GM21423 (cell line): ENCODE measurements at regions not wholly inside any gene's neighbourhood (a gene's known extent, or its start where the extent isn't known, plus 50 kb on each side); places are given as distances from the start of the nearest gene placed in this dataset.

Experiments used
- ATAC-seq: cut with Tn5 transposase; IDR thresholded peaks from one replicate; pipeline ENCODE4 v1.9.1; 2021; ENCODE audit warnings: mild to moderate bottlenecking, moderate library complexity; ENCODE audit not compliant: unreplicated experiment

DNA sequence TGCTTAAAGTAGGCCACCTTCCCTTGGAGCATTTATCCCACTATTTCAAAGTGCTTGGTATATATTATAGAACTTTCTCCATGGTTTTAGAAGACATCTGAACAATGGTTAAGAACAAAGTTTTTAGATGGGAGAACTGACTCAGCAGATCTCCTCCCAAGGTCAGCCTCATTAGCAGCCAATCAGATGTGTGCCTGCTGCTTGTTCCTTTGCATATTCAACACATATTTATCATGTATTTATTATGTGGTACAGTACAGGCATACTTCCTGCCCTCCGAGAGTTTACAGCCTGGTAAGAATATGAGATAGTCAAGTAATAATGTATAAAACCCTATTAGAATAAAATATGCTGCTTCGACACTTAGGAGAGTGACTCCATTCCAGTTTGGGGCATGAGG, 120.1 kb upstream of the NRP1 start:
- ATAC-seq, result no peak

DNA sequence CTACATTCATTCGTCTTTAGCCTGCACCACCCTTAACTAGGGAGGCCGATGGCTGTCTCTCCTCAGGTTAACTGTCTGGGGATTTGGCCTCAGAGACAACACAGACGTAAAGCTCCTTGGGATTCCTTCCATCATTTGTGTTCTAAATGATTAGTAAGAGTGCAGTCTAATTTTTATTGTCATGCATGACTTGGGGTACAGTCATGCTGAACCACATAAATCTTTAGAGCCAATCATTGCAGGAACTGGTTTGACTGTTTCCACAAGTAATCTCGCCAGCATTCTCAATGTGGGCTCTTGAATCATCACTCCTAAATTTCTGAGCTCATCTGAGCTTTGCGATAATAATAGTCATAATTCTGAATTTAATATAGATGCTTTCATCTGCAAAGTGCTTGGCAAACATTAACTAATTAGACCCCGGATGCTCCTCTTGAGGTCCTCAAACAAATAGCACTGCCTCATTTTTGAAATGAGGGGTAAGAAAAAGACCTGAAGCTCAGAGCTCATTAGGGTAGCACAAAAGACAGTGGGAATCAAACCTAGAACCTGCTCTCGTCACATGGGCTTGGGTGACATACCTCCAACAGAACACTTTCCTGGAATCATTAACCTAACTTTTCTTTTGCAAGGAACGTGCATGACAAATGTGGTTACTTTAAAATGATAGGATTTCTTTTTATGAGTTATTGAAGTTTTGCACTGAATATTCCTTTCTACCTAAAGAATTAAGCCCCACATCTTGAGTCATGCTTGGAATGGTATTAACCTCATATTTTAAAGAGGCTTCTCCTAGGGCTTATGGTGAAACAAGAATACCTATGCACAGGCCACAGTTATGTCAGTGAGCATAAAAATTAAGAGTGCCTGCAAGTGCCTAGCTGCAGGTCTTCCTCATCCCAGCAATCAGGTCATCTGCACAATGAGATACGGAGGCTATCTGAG, 118.9 kb upstream of the NRP1 start:
- no peak for ATAC-seq

DNA sequence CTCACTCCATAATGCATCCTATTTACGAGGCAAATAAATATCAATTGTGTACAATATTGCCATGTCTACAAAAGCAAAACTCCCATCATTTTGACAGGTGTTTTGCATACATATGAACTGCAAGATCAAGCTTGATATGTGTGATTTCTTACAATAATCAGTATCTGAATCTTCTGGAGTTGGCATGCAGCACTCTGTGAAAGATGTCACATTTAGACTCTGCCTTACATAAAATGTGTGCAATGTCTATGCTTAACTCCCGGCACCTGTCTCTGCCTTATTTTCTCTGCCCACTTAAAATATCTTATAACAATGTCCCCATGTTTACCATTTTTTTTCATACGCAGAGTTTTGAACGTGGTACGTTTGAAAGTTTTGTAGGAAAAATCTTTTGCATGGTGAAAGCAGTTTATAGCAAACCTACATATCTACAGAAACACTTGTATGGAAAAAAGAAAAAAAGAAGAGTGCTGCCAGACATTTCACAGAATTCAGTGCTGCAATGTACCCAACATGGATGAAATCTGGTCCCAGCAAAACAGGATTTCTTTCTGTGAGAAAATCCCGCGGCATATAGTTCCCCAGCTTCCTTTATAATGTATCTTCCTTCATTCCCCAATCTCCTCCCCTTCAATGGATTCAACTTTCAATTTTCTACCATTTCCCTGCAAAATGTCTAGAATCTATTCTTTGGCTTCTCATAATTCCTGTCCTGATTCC, 114.1 kb upstream of the NRP1 start:
- ATAC-seq, result no peak

DNA sequence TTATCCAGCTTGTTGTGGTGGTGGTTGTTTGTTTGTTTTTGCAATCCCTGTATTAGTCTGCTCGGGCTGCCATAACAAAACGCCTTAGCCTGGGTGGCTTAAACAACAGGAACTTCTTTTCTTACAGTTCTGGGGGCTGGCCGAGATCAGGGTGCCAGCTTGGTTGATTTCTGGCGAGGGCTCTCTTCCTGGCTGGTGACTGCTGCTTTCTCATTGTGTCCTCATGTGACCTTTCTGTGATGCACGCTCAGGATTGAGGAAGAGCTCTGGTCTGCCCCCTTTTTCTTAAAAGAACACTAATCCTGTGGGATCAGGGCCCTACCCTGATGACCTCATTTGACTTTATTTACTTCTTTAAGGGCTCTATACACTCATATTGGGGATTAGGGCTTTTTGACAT, 107.1 kb upstream of the NRP1 start:
- ATAC-seq, result no peak

DNA sequence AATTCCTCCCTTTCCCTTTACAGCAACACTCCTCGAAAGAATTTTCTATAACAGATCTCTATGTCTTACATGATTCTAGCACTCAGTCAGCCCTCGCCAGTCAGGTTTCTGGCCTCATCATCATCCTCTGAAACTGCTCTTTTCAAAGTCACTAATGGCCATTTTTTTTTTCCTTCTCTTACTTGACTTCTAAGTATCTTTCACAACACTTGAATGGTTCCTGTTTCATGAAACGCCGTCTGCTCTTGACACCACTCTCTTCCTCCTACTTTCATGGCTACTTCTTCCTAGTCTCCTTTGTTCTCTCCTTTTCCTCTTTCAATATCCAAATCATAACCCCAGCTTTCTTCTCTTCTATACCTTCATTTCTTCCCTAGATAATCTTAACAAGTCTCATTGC, 100.5 kb upstream of the NRP1 start:
- no peak for ATAC-seq

GRCh38 chr10:33428682-33429081, 94.2 kb upstream of the NRP1 start:
- no peak for ATAC-seq

DNA sequence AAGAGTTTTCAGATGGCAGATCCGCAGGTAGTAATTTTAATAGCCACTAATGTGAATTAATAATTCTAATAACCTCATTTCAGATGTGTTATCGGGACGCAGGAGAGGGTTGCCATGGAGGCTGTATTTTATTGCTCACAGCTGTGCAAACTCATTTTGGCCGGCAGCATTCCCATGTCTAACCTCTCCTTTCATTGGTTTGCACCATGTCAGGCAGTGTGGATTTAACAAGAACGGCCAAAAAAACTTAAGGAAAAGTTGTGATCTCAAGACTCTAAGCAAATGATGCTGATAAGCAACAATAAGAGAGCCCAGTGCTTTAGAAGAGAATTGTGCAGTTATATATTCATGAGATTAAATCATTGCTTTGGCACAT, 88.7 kb upstream of the NRP1 start:
- ATAC-seq, result no peak

- no peak for ATAC-seq
Observed at GRCh38 chr10:33422471-33423153, 88.1 kb upstream of the NRP1 start.

DNA sequence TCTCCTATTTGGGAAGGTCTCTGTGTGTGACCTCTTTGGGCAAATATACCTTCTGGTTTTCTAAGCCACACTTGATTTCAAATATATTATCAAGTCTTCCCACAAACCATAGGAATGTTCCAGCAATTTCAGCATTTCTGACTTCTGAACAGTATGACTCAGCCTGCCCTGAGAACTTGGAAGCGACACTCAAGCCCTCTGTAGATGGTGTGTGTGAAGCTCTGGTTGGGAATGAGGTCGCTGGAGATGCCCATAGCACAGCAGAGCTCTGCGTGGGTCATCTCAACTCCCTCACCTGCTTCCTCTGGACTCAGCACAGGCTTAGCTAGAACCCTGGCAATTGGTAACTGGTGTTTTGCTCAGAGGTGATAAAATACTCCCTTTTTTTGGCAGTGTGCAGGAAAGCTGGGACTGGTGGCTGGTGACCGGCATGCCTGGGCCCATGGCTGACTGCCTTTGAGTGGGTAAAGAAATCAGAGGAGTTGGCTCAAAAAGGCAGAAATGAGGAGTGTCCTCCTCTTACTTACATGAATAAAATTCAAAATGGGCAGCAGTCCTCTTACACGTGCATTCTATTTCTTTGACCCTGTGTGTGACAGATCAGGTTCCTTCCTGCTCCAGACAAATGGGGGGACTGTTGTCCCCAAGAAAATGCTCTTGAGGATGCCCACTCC, 87.5 kb upstream of the NRP1 start:
- no peak for ATAC-seq

GRCh38 chr10:33419311-33419710, 84.8 kb upstream of the NRP1 start:
- no peak for ATAC-seq

DNA sequence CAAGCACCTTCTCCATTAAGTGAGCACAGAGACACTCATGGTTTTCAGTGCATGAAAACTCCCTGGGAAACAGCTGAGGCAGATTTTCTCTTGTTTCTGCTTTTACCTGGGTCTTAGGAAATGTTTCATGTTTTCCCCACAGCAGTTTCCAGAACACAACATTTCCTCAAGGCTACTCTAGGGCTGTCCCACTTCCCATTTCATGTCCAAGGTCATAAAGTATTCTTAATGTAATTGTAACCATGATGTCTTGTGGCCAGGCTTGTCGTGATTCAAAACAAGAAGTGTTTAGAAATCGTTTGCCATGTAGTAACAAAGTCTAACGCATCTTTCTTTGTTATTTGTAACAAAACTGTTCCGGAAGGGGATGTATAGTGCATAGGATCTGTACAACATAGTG, 83.8 kb upstream of the NRP1 start:
- ATAC-seq, result no peak

- ATAC-seq, result no peak
Observed at GRCh38 chr10:33416691-33417090, 82.2 kb upstream of the NRP1 start.

GRCh38 chr10:33416209-33416608, 81.7 kb upstream of the NRP1 start:
- no peak for ATAC-seq

DNA sequence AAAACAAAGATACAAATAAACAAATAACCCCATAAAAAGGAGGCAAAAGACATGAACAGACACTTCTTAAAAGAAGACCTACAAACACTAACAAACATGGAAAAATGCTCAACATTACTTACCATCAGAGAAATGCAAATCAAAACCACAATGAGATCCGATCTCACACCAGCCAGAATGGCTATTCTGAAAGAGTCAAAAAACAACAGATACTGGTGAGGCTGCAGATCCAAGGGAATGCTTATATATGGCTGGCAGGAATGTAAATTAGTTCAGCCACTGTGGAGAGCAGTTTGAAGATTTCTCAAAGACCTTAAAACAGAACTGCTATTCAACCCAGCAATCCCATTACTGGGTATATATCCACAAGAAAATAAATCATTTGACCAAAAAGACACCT, 80.4 kb upstream of the NRP1 start:
- no peak for ATAC-seq

DNA sequence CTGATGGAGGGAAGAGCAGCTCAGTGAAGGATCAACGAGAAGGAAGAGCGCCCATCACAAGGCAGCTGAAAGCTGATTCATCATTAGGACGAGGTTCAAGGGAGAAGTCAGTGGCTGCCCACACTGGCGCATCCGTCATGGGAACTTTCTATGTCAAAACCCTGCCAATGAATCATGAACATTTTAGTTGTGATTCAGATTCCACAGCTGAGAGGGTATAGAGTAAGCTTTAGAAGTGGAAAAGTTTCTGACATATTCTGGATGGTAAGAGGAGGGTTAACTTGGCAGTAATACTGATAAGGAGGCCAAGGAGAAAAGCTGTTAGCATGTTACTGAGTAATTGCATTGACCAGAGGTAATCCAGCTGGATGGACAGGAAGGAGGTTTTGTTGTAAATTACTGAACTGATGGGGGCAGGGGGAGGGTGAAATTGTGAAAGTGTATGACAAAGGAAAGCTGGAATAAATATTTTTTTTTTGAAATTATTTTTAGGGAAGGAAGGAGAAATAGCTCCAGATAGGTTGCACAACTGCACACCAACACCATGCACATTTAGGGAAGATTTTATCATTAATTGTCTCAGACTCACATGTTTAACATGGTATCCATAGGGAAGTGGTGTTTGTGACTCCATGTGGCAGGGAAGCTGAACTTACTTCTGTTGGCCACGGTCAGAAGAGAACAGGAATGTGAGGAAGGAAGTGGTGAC, 78.3 kb upstream of the NRP1 start:
- no peak for ATAC-seq

- no peak for ATAC-seq
Observed at GRCh38 chr10:33412241-33412640, 77.8 kb upstream of the NRP1 start.

DNA sequence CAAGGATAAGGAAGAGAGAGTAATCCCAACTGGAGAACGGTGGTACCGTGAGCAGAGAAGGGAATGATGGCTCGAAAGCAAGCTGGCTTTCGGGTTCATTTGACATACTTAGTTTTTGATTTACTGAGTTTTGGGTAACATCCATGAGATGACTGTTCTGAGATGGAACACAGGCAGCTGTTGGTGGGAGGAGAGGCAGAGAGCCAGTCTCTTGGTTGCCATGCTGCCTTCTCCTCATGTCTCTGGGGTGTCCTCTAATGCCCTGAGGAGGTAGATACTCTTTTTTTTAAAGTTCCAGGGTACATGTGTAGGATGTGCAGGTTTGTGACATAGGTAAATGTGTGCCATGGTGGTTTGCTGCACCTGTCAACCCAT, 76.4 kb upstream of the NRP1 start:
- no peak for ATAC-seq

- ATAC-seq, result no peak
Observed at GRCh38 chr10:33410096-33410859, 75.8 kb upstream of the NRP1 start.

DNA sequence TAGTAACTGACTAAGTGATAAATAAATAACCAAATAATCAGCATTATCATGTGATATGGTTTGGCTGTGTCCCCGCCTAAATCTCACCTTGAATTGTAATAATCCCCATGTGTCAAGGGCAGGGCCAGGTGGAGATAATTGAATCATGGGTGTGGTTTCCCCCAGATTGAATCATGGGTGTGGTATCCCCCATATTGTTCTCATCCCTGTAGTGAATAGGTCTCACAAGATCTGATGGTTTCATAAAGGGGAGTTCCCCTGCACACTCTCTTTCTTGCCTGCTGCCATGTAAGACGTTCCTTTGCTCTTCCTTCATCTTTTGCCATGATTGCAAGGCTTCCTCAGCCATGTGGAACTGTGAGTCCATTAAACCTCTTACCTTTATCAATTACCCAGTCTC, 72.1 kb upstream of the NRP1 start:
- no peak for ATAC-seq
